ENCODE measurements at regions not wholly inside any gene's neighbourhood (a gene's known extent, or its start where the extent isn't known, plus 50 kb on each side); places are given as distances from the start of the nearest gene placed in this dataset.

GRCh38 chr5:61229416-61229815 lies 67.1 kb upstream of the SMIM15 start:
- TF ChIP-seq EZH2 (IDR thresholded peaks at IDR 0.05; ENCODE audit: borderline replicate concordance, low read depth, low read length, severe bottlenecking) = no peak
- TF ChIP-seq CTCF (IDR thresholded peaks at IDR 0.05; ENCODE audit: borderline replicate concordance, extremely low read depth, low read length, poor library complexity, severe bottlenecking) = no peak

Measured in DND-41 (cell line).